SK-N-SH (cell line): ENCODE measurements at regions not wholly inside any gene's neighbourhood (a gene's known extent, or its start where the extent isn't known, plus 50 kb on each side); places are given as distances from the start of the nearest gene placed in this dataset.

Source experiments
- CTCF ChIA-PET: fragments of 300-600, 350-600 bp; formaldehyde crosslinking; extraction: SDS; loops from one replicate; lab custom pipeline; 2021; lab: Yijun Ruan, JAX
- POLR2A ChIA-PET: fragments of 350-600 bp; sonication (Branson Sonifier 250); formaldehyde crosslinking; extraction: SDS; loops from one replicate; lab custom pipeline; 2020; ENCODE audit warnings: antibody characterized with exemption, inconsistent platforms; lab: Yijun Ruan, JAX
- DNase-seq: peaks from one replicate; pipeline ENCODE4 v3.0.0; 2012
- H2AFZ ChIP-seq: fragments of 200-600 bp; sonication (generic); 2 replicates; pipeline ENCODE4 v1.8.1; 2016; ENCODE audit warnings: antibody characterized with exemption, mild to moderate bottlenecking, low read depth
- H3F3A ChIP-seq: fragments of 200-600 bp; sonication (generic); replicated peaks from 2 replicates; pipeline ENCODE3; 2016; ENCODE audit warnings: antibody characterized with exemption, mild to moderate bottlenecking; ENCODE audit not compliant: insufficient read depth
- H3K27ac ChIP-seq, 2 experiments: fragments of 200-500 bp in 1 of 2; fragments of 200-600 bp in 1 of 2; sonication (Bioruptor generic) in 1 of 2; sonication (generic), shearing (Covaris generic) in 1 of 2; 2 replicates each; pipeline versions ENCODE4 v1.5.1 to v1.6.1; 2014 to 2016; ENCODE audit warnings: low read depth in 2 of 2, inconsistent platforms in 1 of 2, low read length in 1 of 2, mild to moderate bottlenecking in 1 of 2, mixed read lengths in 1 of 2
- H3K27me3 ChIP-seq: fragments of 200-600 bp; sonication (generic), shearing (Covaris generic); 2 replicates; pipeline ENCODE4 v1.6.1; 2016; ENCODE audit warnings: mixed run types; ENCODE audit not compliant: insufficient read depth
- H3K36me3 ChIP-seq, 2 experiments: fragments of 200-500 bp in 1 of 2; fragments of 200-600 bp in 1 of 2; sonication (Bioruptor generic) in 1 of 2; sonication (generic) in 1 of 2; replicated peaks in 1 of 2; 2 replicates each; pipeline versions ENCODE3 to v1.5.1; 2014 to 2016; ENCODE audit warnings: low read length in 1 of 2, mild to moderate bottlenecking in 1 of 2; ENCODE audit not compliant: insufficient read depth in 2 of 2, control insufficient read depth in 1 of 2
- H3K4me1 ChIP-seq, 2 experiments: fragments of 200-500 bp in 1 of 2; fragments of 200-600 bp in 1 of 2; sonication (Bioruptor generic) in 1 of 2; sonication (generic), shearing (Covaris generic) in 1 of 2; 2 replicates each; pipeline versions ENCODE4 v1.5.1 to v1.6.1; 2014 to 2016; ENCODE audit warnings: low read depth in 1 of 2, low read length in 1 of 2, mixed run types in 1 of 2; ENCODE audit not compliant: insufficient read depth in 2 of 2, control insufficient read depth in 1 of 2
- H3K4me2 ChIP-seq: fragments of 200-600 bp; sonication (generic), shearing (Covaris generic); 2 replicates; pipeline ENCODE4 v1.6.1; 2017; ENCODE audit warnings: mixed run types
- H3K4me3 ChIP-seq, 2 experiments: fragments of 200-500 bp in 1 of 2; fragments of 200-600 bp in 1 of 2; sonication (Bioruptor generic) in 1 of 2; sonication (generic), shearing (Covaris generic) in 1 of 2; 2 replicates each; pipeline versions ENCODE4 v1.5.1 to v1.8.1; 2014 to 2016; ENCODE audit warnings: low read depth in 2 of 2, inconsistent platforms in 1 of 2, low read length in 1 of 2, mild to moderate bottlenecking in 1 of 2, mixed read lengths in 1 of 2, moderate library complexity in 1 of 2
- H3K79me2 ChIP-seq: fragments of 200-600 bp; sonication (generic); 2 replicates; pipeline ENCODE4 v1.8.1; 2017; ENCODE audit warnings: mild to moderate bottlenecking; ENCODE audit not compliant: insufficient read depth
- H3K9ac ChIP-seq: fragments of 200-600 bp; sonication (generic); 2 replicates; pipeline ENCODE4 v1.6.1; 2017; ENCODE audit warnings: mixed run types
- H3K9me2 ChIP-seq: fragments of 200-600 bp; sonication (generic); 2 replicates; pipeline ENCODE4 v1.6.1; 2017; ENCODE audit warnings: mixed run types
- H3K9me3 ChIP-seq: fragments of 200-600 bp; sonication (generic); 2 replicates; pipeline ENCODE4 v1.6.1; 2017; ENCODE audit warnings: mixed run types, mild to moderate bottlenecking, moderate library complexity
- H4K20me1 ChIP-seq: fragments of 200-600 bp; sonication (generic); 2 replicates; pipeline ENCODE4 v1.6.1; 2017; ENCODE audit warnings: mild to moderate bottlenecking, mixed run types; ENCODE audit not compliant: insufficient read depth
- ELF1 ChIP-seq: IDR thresholded peaks from 2 replicates; pipeline ENCODE4 v1.4.0; 2012
- EP300 ChIP-seq, 2 experiments: IDR thresholded peaks; 2 replicates each; pipeline versions ENCODE4 v1.4.0 to v1.6.1; 2012; ENCODE audit warnings: borderline replicate concordance in 1 of 2, low read depth in 1 of 2, low read length in 1 of 2
- EZH2phosphoT487 ChIP-seq: fragments of 200-600 bp; sonication (generic); IDR thresholded peaks from 2 replicates; pipeline ENCODE4 v1.6.1; 2017; ENCODE audit warnings: low read depth, mixed run types, mild to moderate bottlenecking, antibody characterized with exemption, moderate library complexity, borderline replicate concordance
- FOSL2 ChIP-seq: IDR thresholded peaks from 2 replicates; pipeline ENCODE4 v1.4.0; 2012; ENCODE audit warnings: low read depth, mild to moderate bottlenecking, moderate library complexity, borderline replicate concordance
- FOXM1 ChIP-seq: IDR thresholded peaks from 2 replicates; pipeline ENCODE4 v1.4.0; 2012; ENCODE audit warnings: low read depth, mild to moderate bottlenecking
- GABPA ChIP-seq: IDR thresholded peaks from 2 replicates; pipeline ENCODE4 v1.4.0; 2012; ENCODE audit warnings: low read depth, mild to moderate bottlenecking
- MAX ChIP-seq: IDR thresholded peaks from 2 replicates; pipeline ENCODE4 v1.4.0; 2012; ENCODE audit warnings: low read depth
- MXI1 ChIP-seq: IDR thresholded peaks from 2 replicates; pipeline ENCODE4 v1.6.1; 2012; ENCODE audit warnings: mild to moderate bottlenecking, low read depth, low read length, improper control_type of control experiment
- NRF1 ChIP-seq: IDR thresholded peaks from 2 replicates; pipeline ENCODE4 v1.6.1; 2012; ENCODE audit warnings: low read depth, mild to moderate bottlenecking, low read length
- PBX3 ChIP-seq: IDR thresholded peaks from 2 replicates; pipeline ENCODE4; 2012
- RAD21 ChIP-seq: IDR thresholded peaks from 2 replicates; pipeline ENCODE4 v1.6.1; 2012; ENCODE audit warnings: mild to moderate bottlenecking, low read length
- RCOR1 ChIP-seq: fragments of 150-350 bp; IDR thresholded peaks from 2 replicates; pipeline ENCODE4 v1.6.1; 2017; ENCODE audit warnings: antibody characterized with exemption, low read length
- REST ChIP-seq: IDR thresholded peaks from 2 replicates; pipeline ENCODE4 v1.6.1; 2012; ENCODE audit warnings: mild to moderate bottlenecking, low read depth, low read length, moderate library complexity
- RFX5 ChIP-seq: IDR thresholded peaks from 2 replicates; pipeline ENCODE4 v1.6.1; 2012; ENCODE audit warnings: mild to moderate bottlenecking, improper control_type of control experiment, low read length
- RXRA ChIP-seq: IDR thresholded peaks from 2 replicates; pipeline ENCODE4 v1.4.0; 2012; ENCODE audit warnings: low read depth, mild to moderate bottlenecking, borderline replicate concordance
- SIN3A ChIP-seq: IDR thresholded peaks from 2 replicates; pipeline ENCODE4 v1.6.1; 2012; ENCODE audit warnings: low read depth, mild to moderate bottlenecking, low read length, moderate library complexity, borderline replicate concordance
- SMC3 ChIP-seq: IDR thresholded peaks from 2 replicates; pipeline ENCODE4 v1.6.1; 2012; ENCODE audit warnings: low read depth, low read length, improper control_type of control experiment
- TEAD4 ChIP-seq: IDR thresholded peaks from 2 replicates; pipeline ENCODE4 v1.4.0; 2012; ENCODE audit warnings: mild to moderate bottlenecking, borderline replicate concordance; ENCODE audit not compliant: insufficient read depth
- USF1 ChIP-seq: IDR thresholded peaks from 2 replicates; pipeline ENCODE4 v1.4.0; 2012; ENCODE audit warnings: low read depth, borderline replicate concordance
- YY1 ChIP-seq: IDR thresholded peaks from 2 replicates; pipeline ENCODE4 v1.4.0; 2012; ENCODE audit warnings: low read depth, mild to moderate bottlenecking
- ZBTB33 ChIP-seq: IDR thresholded peaks from 2 replicates; pipeline ENCODE4 v1.4.0; 2012; ENCODE audit warnings: low read depth, borderline replicate concordance
- WGBS: methylation state at CpG from one replicate; pipeline ENCODE4 v1.1.6; 2017; ENCODE audit warnings: low lambda C conversion rate; 5-methylcytosine and 5-hydroxymethylcytosine counted together

- H3K4me2 ChIP-seq: no peak overlapping the region
- no peak for TF ChIP-seq TEAD4
- TF ChIP-seq SIN3A: no peak
- TF ChIP-seq FOXM1: no peak
- no peak for TF ChIP-seq RAD21
- no peak for TF ChIP-seq EZH2phosphoT487
- TF ChIP-seq EP300 (IDR thresholded peaks at IDR 0.05; ENCODE audit: borderline replicate concordance in 1 of 2, low read depth in 1 of 2, low read length in 1 of 2): no peak
- no peak for TF ChIP-seq NRF1
- TF ChIP-seq PBX3: no peak
- TF ChIP-seq SMC3: no peak
- no peak for TF ChIP-seq MXI1
- TF ChIP-seq FOSL2: no peak
- no peak for TF ChIP-seq RCOR1
- TF ChIP-seq ELF1: no peak
- no peak for TF ChIP-seq MAX
- TF ChIP-seq YY1: no peak
- no peak for TF ChIP-seq RFX5
- TF ChIP-seq RXRA: no peak
- H3K9me3 ChIP-seq: no peaks in the 10 kb centered on the region
- 28% methylated on average over 9 of the region's 10 CpGs for WGBS
- H3K27ac ChIP-seq: no peak overlapping the region
- no peaks in the 10 kb centered on the region for H3K9me2 ChIP-seq
- no peaks in the 10 kb centered on the region for H3K27me3 ChIP-seq
- H3K36me3 ChIP-seq: no peaks in the 10 kb centered on the region
- no peaks in the 10 kb centered on the region for H3K79me2 ChIP-seq
- H3K4me1 ChIP-seq: no peaks in the 10 kb centered on the region
- CTCF ChIA-PET: no interaction called here
- POLR2A ChIA-PET: no interaction called here
- H2AFZ ChIP-seq: no peak overlapping the region
- no peaks in the 10 kb centered on the region for H3F3A ChIP-seq
- DNase-seq: no peak
- no peak overlapping the region for H3K4me3 ChIP-seq
- no peaks in the 10 kb centered on the region for H4K20me1 ChIP-seq
- no peak overlapping the region for H3K9ac ChIP-seq
Measured at GRCh38 chr19:56951672-56952071, 111.1 kb upstream of the PEG3 start.

GRCh38 chr19:56953470-56953869, 112.9 kb upstream of the PEG3 start:
- Histone ChIP-seq H3K4me3 (no peak overlapping the region), H3K36me3 (no peaks in the 10 kb centered on the region), H3K4me1 (no peaks in the 10 kb centered on the region), H3K4me2 (no peak overlapping the region), H3K27ac (no peak overlapping the region), H2AFZ (no peak overlapping the region), H3F3A (no peaks in the 10 kb centered on the region), H3K9me2 (no peaks in the 10 kb centered on the region), H4K20me1 (no peaks in the 10 kb centered on the region), H3K9me3 (no peaks in the 10 kb centered on the region), H3K79me2 (no peaks in the 10 kb centered on the region), H3K27me3 (no peaks in the 10 kb centered on the region), H3K9ac (no peak overlapping the region)
- ChIA-PET CTCF (interaction anchor here (0.7 kb wide), 1 partner anchor 92 kb away, joined by 3 read pairs; no protein-coding TSS in a partner anchor), POLR2A (no interaction called here)
- DNase-seq: no peak
- WGBS: 35% methylated on average over 5 of the region's 5 CpGs
- no peak for TF ChIP-seq MAX
- TF ChIP-seq EZH2phosphoT487: no peak
- TF ChIP-seq GABPA: no peak
- no peak for TF ChIP-seq USF1
- TF ChIP-seq RCOR1: no peak
- TF ChIP-seq ZBTB33: no peak
- no peak for TF ChIP-seq PBX3
- no peak for TF ChIP-seq REST
